GM12891 (cell line): ENCODE measurements at regions not wholly inside any gene's neighbourhood (a gene's known extent, or its start where the extent isn't known, plus 50 kb on each side); places are given as distances from the start of the nearest gene placed in this dataset.

Source experiments
- POLR2A ChIP-seq: IDR thresholded peaks from 2 replicates; pipeline ENCODE4 v1.6.1; 2011; ENCODE audit warnings: low read depth, low read length, control low read depth
- POLR2AphosphoS5 ChIP-seq: IDR thresholded peaks from 2 replicates; pipeline ENCODE4 v1.6.1; 2011; ENCODE audit warnings: low read depth, low read length, control low read depth
- SPI1 ChIP-seq: IDR thresholded peaks from 2 replicates; pipeline ENCODE4 v1.6.1; 2011; ENCODE audit warnings: low read depth, low read length, control low read depth
- TAF1 ChIP-seq: IDR thresholded peaks from 2 replicates; pipeline ENCODE4 v1.6.1; 2011; ENCODE audit warnings: low read depth, low read length, control low read depth

GRCh38 chr3:117349566-117349965 is 640.0 kb downstream of the TUSC7 start:
- TF ChIP-seq POLR2A: no peak
- TF ChIP-seq POLR2AphosphoS5: no peak
- no peak for TF ChIP-seq TAF1
- TF ChIP-seq SPI1: no peak
